Neural progenitor cell (in vitro differentiated cells): ENCODE measurements at regions not wholly inside any gene's neighbourhood (a gene's known extent, or its start where the extent isn't known, plus 50 kb on each side); places are given as distances from the start of the nearest gene placed in this dataset.

Experiments used
- DNase-seq: peaks from one replicate; pipeline ENCODE4 v3.0.0-alpha.2; 2016; ENCODE audit warnings: low spot score
- H2AFZ ChIP-seq: fragments of 200-600 bp; sonication (generic); replicated peaks from 2 replicates; pipeline ENCODE4 v1.6.1; 2016; ENCODE audit warnings: antibody characterized with exemption
- H3F3A ChIP-seq: fragments of 200-600 bp; sonication (generic); 2 replicates; pipeline ENCODE4 v1.6.1; 2016; ENCODE audit warnings: antibody characterized with exemption, low read depth
- H3K27ac ChIP-seq: fragments of 200-600 bp; sonication (generic); 2 replicates; pipeline ENCODE4 v1.5.1; 2016; ENCODE audit warnings: mild to moderate bottlenecking
- H3K27me3 ChIP-seq: fragments of 200-600 bp; sonication (generic); 2 replicates; pipeline ENCODE4 v1.6.1; 2016; ENCODE audit warnings: mild to moderate bottlenecking, moderate library complexity
- H3K36me3 ChIP-seq: fragments of 200-600 bp; sonication (generic); 2 replicates; pipeline ENCODE4 v1.5.1; 2016
- H3K4me1 ChIP-seq: fragments of 200-600 bp; sonication (generic); 2 replicates; pipeline ENCODE4 v1.6.1; 2016; ENCODE audit warnings: mixed run types
- H3K4me2 ChIP-seq: fragments of 200-600 bp; sonication (generic); 2 replicates; pipeline ENCODE4 v1.6.1; 2016
- H3K4me3 ChIP-seq: fragments of 200-600 bp; sonication (generic); 2 replicates; pipeline ENCODE4 v1.5.1; 2016
- H3K79me2 ChIP-seq: fragments of 200-600 bp; sonication (generic); 2 replicates; pipeline ENCODE4 v1.6.1; 2016; ENCODE audit warnings: low read depth
- H3K9ac ChIP-seq: fragments of 200-600 bp; sonication (generic); 2 replicates; pipeline ENCODE4 v1.6.1; 2016
- H3K9me3 ChIP-seq: fragments of 200-600 bp; sonication (generic); 2 replicates; pipeline ENCODE4 v1.5.1; 2016; ENCODE audit warnings: low read depth
- H4K20me1 ChIP-seq: fragments of 200-600 bp; sonication (generic); 2 replicates; pipeline ENCODE4 v1.6.1; 2016; ENCODE audit warnings: low read depth
- H3K27ac Mint-ChIP-seq: 3 replicates; pipeline ENCODE4 v1.8.0; 2021; ENCODE audit warnings: mixed read lengths
- H3K27me3 Mint-ChIP-seq: 2 replicates; pipeline ENCODE4 v1.8.0; 2022; ENCODE audit warnings: low read depth, mild to moderate bottlenecking, inconsistent platforms, moderate library complexity, mixed read lengths; ENCODE audit not compliant: insufficient read depth
- H3K36me3 Mint-ChIP-seq: 3 replicates; pipeline ENCODE4 v1.8.0; 2021; ENCODE audit warnings: mixed read lengths
- H3K4me1 Mint-ChIP-seq: 3 replicates; pipeline ENCODE4 v1.8.0; 2021; ENCODE audit warnings: mixed read lengths
- H3K4me3 Mint-ChIP-seq: 3 replicates; pipeline ENCODE4 v1.8.0; 2021; ENCODE audit warnings: mild to moderate bottlenecking, moderate library complexity, mixed read lengths
- H3K9me3 Mint-ChIP-seq: 3 replicates; pipeline ENCODE4 v1.8.0; 2020; ENCODE audit warnings: mixed read lengths
- EZH2 ChIP-seq: fragments of 200-600 bp; sonication (generic); IDR thresholded peaks from 2 replicates; pipeline ENCODE4 v1.6.1; 2017; ENCODE audit warnings: antibody characterized with exemption, mild to moderate bottlenecking, moderate library complexity
- EZH2phosphoT487 ChIP-seq: fragments of 200-600 bp; sonication (generic); IDR thresholded peaks from 2 replicates; pipeline ENCODE4 v1.6.1; 2017; ENCODE audit warnings: antibody characterized with exemption
- TF ChIP-seq, protein P1 (sequence below): fragments of 200-600 bp; sonication (generic); IDR thresholded peaks from 2 replicates; pipeline ENCODE4 v1.5.1; 2017; ENCODE audit warnings: antibody characterized with exemption, mild to moderate bottlenecking

DNA sequence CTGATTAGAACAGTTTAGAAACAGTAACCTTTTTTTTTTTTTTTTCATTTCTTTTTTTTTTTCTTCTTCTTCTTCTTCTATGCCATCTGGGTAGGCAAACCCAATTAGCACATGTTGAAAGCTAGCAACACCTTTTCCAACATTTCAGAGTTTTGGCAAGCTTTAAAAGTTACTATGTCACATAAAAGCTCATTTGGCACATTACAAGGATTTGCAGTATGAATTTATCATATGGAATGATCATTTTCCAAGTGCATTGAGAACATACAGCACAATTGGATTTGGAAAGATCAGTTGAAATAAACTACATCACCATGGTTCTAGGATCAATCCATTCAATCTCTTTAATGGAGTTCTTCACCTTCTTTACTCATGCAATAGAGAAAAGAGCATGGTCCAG, 847.0 kb downstream of the LRRTM4 start:
- Mint-ChIP-seq H3K4me1 (no peaks in the 10 kb centered on the region), H3K36me3 (no peaks in the 10 kb centered on the region), H3K27me3 (no peaks in the 10 kb centered on the region), H3K9me3 (no peaks in the 10 kb centered on the region), H3K27ac (no peak overlapping the region), H3K4me3 (no peak overlapping the region)
- no peaks in the 10 kb centered on the region for H3K9me3 ChIP-seq
- no peaks in the 10 kb centered on the region for H3F3A ChIP-seq
- H3K27ac ChIP-seq: no peak overlapping the region
- no peak overlapping the region for H3K9ac ChIP-seq
- H3K4me2 ChIP-seq: no peak overlapping the region
- H2AFZ ChIP-seq: no peak overlapping the region
- H3K79me2 ChIP-seq: no peaks in the 10 kb centered on the region
- no peak for DNase-seq
- no peaks in the 10 kb centered on the region for H3K27me3 ChIP-seq
- TF ChIP-seq, protein P1, sequence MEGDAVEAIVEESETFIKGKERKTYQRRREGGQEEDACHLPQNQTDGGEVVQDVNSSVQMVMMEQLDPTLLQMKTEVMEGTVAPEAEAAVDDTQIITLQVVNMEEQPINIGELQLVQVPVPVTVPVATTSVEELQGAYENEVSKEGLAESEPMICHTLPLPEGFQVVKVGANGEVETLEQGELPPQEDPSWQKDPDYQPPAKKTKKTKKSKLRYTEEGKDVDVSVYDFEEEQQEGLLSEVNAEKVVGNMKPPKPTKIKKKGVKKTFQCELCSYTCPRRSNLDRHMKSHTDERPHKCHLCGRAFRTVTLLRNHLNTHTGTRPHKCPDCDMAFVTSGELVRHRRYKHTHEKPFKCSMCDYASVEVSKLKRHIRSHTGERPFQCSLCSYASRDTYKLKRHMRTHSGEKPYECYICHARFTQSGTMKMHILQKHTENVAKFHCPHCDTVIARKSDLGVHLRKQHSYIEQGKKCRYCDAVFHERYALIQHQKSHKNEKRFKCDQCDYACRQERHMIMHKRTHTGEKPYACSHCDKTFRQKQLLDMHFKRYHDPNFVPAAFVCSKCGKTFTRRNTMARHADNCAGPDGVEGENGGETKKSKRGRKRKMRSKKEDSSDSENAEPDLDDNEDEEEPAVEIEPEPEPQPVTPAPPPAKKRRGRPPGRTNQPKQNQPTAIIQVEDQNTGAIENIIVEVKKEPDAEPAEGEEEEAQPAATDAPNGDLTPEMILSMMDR: no peak
- TF ChIP-seq EZH2: no peak
- no peak for TF ChIP-seq EZH2phosphoT487
- H3K36me3 ChIP-seq: no peaks in the 10 kb centered on the region
- no peak overlapping the region for H3K4me3 ChIP-seq
- H3K4me1 ChIP-seq: peaks cover 8% of the 10 kb centered on the region
- no peaks in the 10 kb centered on the region for H4K20me1 ChIP-seq

DNA sequence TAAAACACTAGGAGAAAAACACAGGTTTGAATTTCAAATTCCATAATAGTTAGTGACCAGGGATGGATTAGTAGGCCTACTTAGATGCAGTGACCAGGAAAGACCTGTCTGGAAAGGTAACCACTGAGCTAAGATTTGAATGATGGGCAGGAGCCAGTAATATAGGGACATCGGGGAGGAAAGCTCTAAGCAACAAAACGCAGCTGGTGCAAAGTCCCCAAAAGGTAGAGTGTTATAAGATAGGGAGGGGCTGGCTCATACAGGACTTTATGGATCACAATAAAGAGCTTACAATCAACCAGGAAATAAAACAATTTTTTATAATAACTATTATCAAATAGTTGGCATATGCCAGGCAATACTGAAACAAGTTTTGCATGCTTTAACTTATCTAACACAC, 849.4 kb downstream of the LRRTM4 start:
- Histone ChIP-seq H3K27me3 (no peaks in the 10 kb centered on the region), H3K9ac (no peak overlapping the region), H4K20me1 (no peaks in the 10 kb centered on the region), H3K4me1 (no peaks in the 10 kb centered on the region), H3K4me3 (no peak overlapping the region), H3F3A (no peaks in the 10 kb centered on the region), H3K79me2 (no peaks in the 10 kb centered on the region), H2AFZ (no peak overlapping the region), H3K4me2 (no peak overlapping the region), H3K27ac (no peak overlapping the region), H3K36me3 (no peaks in the 10 kb centered on the region), H3K9me3 (no peaks in the 10 kb centered on the region)
- TF ChIP-seq, protein P1: no peak
- TF ChIP-seq EZH2: no peak
- TF ChIP-seq EZH2phosphoT487: no peak
- no peaks in the 10 kb centered on the region for H3K36me3 Mint-ChIP-seq
- no peak for DNase-seq
- H3K4me3 Mint-ChIP-seq: no peak overlapping the region
- H3K9me3 Mint-ChIP-seq: no peaks in the 10 kb centered on the region
- no peaks in the 10 kb centered on the region for H3K4me1 Mint-ChIP-seq
- H3K27ac Mint-ChIP-seq: no peak overlapping the region
- H3K27me3 Mint-ChIP-seq: no peaks in the 10 kb centered on the region

DNA sequence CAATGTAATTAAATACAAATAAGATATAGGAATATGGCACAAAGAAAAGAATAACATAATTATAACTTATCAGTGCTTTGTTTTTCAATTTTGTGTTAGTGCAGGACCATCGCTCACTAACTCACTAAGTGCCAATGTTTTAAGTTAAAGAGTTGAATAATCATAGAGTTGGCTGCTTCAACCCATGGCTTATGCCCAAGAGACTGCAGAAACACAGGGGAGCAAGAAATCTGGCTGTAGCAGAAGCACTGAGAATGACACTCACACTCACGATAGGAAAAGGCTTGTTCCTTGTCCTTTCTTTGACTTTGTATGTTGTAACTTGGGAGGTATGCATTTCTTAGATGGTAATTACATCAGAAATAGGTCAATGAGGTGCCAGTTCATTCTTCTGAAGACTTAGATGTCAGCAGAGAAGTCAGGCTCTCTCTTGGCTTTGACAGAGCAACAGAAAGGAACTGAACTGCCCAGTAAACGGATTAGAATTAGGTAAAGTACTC, 852.2 kb downstream of the LRRTM4 start:
- DNase-seq: no peak
- H3K4me1 Mint-ChIP-seq: no peaks in the 10 kb centered on the region
- no peaks in the 10 kb centered on the region for H3K9me3 ChIP-seq

More for the DNA sequence above, 852.2 kb downstream of the LRRTM4 start:
- Histone ChIP-seq H3K4me2 (no peak overlapping the region), H3K4me3 (no peak overlapping the region), H3K27me3 (no peaks in the 10 kb centered on the region), H3K4me1 (no peaks in the 10 kb centered on the region), H3K9ac (no peak overlapping the region), H3K36me3 (no peaks in the 10 kb centered on the region), H3K79me2 (no peaks in the 10 kb centered on the region), H3K27ac (no peak overlapping the region), H4K20me1 (no peaks in the 10 kb centered on the region), H3F3A (no peaks in the 10 kb centered on the region), H2AFZ (no peak overlapping the region)
- no peaks in the 10 kb centered on the region for H3K36me3 Mint-ChIP-seq
- no peaks in the 10 kb centered on the region for H3K9me3 Mint-ChIP-seq
- H3K4me3 Mint-ChIP-seq: no peak overlapping the region
- no peak for TF ChIP-seq EZH2
- TF ChIP-seq EZH2phosphoT487: no peak
- TF ChIP-seq, protein P1: no peak
- H3K27me3 Mint-ChIP-seq: no peaks in the 10 kb centered on the region
- H3K27ac Mint-ChIP-seq: no peak overlapping the region
